Kidney (tissue), 13 donors: ENCODE measurements at regions not wholly inside any gene's neighbourhood (a gene's known extent, or its start where the extent isn't known, plus 50 kb on each side); places are given as distances from the start of the nearest gene placed in this dataset.

Experiments used
- DNase-seq, 5 donors: peaks; one replicate each; pipeline ENCODE4 v3.0.0-alpha.2; 2013 to 2020
- FAIRE-seq: peaks from 2 replicates; lab custom pipeline; 2012; peaks lifted over from hg19 to GRCh38; lab: Jason Lieb, UNC
- H3K27ac ChIP-seq, 2 donors: one replicate each; pipeline ENCODE4 v1.7.0; 2013; ENCODE audit warnings: low read depth in 2 of 2, low read length in 2 of 2, inconsistent platforms in 1 of 2
- H3K27me3 ChIP-seq: one replicate; pipeline ENCODE4 v1.7.1; 2013; ENCODE audit warnings: low read length, inconsistent platforms; ENCODE audit not compliant: control insufficient read depth, insufficient read depth
- H3K36me3 ChIP-seq, 3 donors: one replicate each; pipeline versions ENCODE4 v1.7.0 to v1.7.1; 2013; ENCODE audit warnings: low read length in 3 of 3, control low read depth in 1 of 3, inconsistent platforms in 1 of 3; ENCODE audit not compliant: insufficient read depth in 3 of 3, control insufficient read depth in 2 of 3
- H3K4me1 ChIP-seq, 3 donors: one replicate each; pipeline versions ENCODE4 v1.7.0 to v1.7.1; 2013; ENCODE audit warnings: low read length in 3 of 3, inconsistent platforms in 1 of 3, low read depth in 1 of 3; ENCODE audit not compliant: control insufficient read depth in 2 of 3, insufficient read depth in 2 of 3
- H3K4me3 ChIP-seq, 3 donors: one replicate each; pipeline versions ENCODE4 v1.7.0 to v1.8.1; 2013; ENCODE audit warnings: low read length in 3 of 3, control low read depth in 1 of 3, inconsistent platforms in 1 of 3
- H3K9ac ChIP-seq, 3 donors: one replicate each; pipeline versions ENCODE4 v1.7.0 to v1.7.1; 2013; ENCODE audit warnings: low read length in 3 of 3, control low read depth in 1 of 3, inconsistent platforms in 1 of 3
- H3K9me3 ChIP-seq, 3 donors: one replicate each; pipeline versions ENCODE4 v1.7.0 to v1.7.1; 2013; ENCODE audit warnings: low read length in 3 of 3, control low read depth in 1 of 3, inconsistent platforms in 1 of 3; ENCODE audit not compliant: control insufficient read depth in 2 of 3, insufficient read depth in 1 of 3
- CTCF ChIP-seq: IDR thresholded peaks from 3 replicates; pipeline ENCODE4 v1.5.1; 2012; ENCODE audit warnings: mild to moderate bottlenecking, moderate library complexity, borderline replicate concordance; ENCODE audit not compliant: insufficient read depth; ENCODE audit errors: extremely low read depth
- intact Hi-C: fragments of 100-400 bp; cut with DNase I; formaldehyde crosslinking; loops from one replicate; pipeline ENCODE4 v1.11.1; 2022
- donor health status: control.
- donor health status: control.
- donor health status: control.
- donor health status: control.
- donor health status: control.
- donor health status: DM: yes; HTN: yes; CAD: no.
- donor health status: Normal renal cell carcinoma (clear cell type).

GRCh38 chr9:31969552-31969951 is 414.9 kb upstream of the ACO1 start:
- Histone ChIP-seq H3K27me3 (no peaks in the 10 kb centered on the region), H3K36me3 (no peaks in the 10 kb centered on the region), H3K9me3 (no peaks in the 10 kb centered on the region), H3K4me3 (no peak overlapping the region), H3K27ac (no peak overlapping the region), H3K9ac (no peak overlapping the region), H3K4me1 (no peaks in the 10 kb centered on the region)
- TF ChIP-seq CTCF = no peak
- intact Hi-C loops = no loop called here
- no peak for FAIRE-seq
- no peak for DNase-seq

GRCh38 chr9:31983895-31984294 is 400.5 kb upstream of the ACO1 start:
- Histone ChIP-seq H3K4me3 (no peak overlapping the region), H3K36me3 (no peaks in the 10 kb centered on the region), H3K9me3 (peaks cover 0 to 11% (median 2%) of the 10 kb centered on the region in 3 donors), H3K9ac (no peak overlapping the region), H3K4me1 (no peaks in the 10 kb centered on the region), H3K27ac (no peak overlapping the region), H3K27me3 (no peaks in the 10 kb centered on the region)
- DNase-seq = peak in 2 of 5 donors; percentile 3 to 66
- no peak for FAIRE-seq
- intact Hi-C loops = no loop called here
- no peak for TF ChIP-seq CTCF

GRCh38 chr9:31996331-31996730 is 388.1 kb upstream of the ACO1 start:
- Histone ChIP-seq H3K27ac (no peak overlapping the region), H3K9me3 (no peaks in the 10 kb centered on the region), H3K4me1 (no peaks in the 10 kb centered on the region), H3K4me3 (no peak overlapping the region), H3K9ac (no peak overlapping the region), H3K36me3 (no peaks in the 10 kb centered on the region), H3K27me3 (no peaks in the 10 kb centered on the region)
- DNase-seq (no peak), FAIRE-seq (no peak)
- intact Hi-C loops = no loop called here
- no peak for TF ChIP-seq CTCF

- Histone ChIP-seq H3K9ac (no peak overlapping the region), H3K4me3 (no peak overlapping the region), H3K36me3 (no peaks in the 10 kb centered on the region), H3K27me3 (no peaks in the 10 kb centered on the region), H3K9me3 (no peaks in the 10 kb centered on the region), H3K27ac (no peak overlapping the region), H3K4me1 (no peaks in the 10 kb centered on the region)
- FAIRE-seq = no peak
- no peak for TF ChIP-seq CTCF
- DNase-seq = peak in 1 of 5 donors; percentile 0
- intact Hi-C loops = no loop called here
These were observed 379.9 kb upstream of the ACO1 start for GRCh38 chr9:32004431-32005076.
